Testis (tissue), 2 donors: ENCODE measurements at regions not wholly inside any gene's neighbourhood (a gene's known extent, or its start where the extent isn't known, plus 50 kb on each side); places are given as distances from the start of the nearest gene placed in this dataset.

Experiments
- DNase-seq: peaks from one replicate; pipeline ENCODE4 v3.0.0-alpha.2; 2019
- H3K27ac ChIP-seq, 2 donors: fragments of 200-600 bp; sonication (generic); one replicate each; pipeline ENCODE4 v1.5.1; 2019
- H3K27me3 ChIP-seq: fragments of 200-600 bp; sonication (generic); one replicate; pipeline ENCODE4 v1.5.1; 2019
- H3K36me3 ChIP-seq: fragments of 200-600 bp; sonication (generic); one replicate; pipeline ENCODE4 v1.5.1; 2017; ENCODE audit warnings: low read depth; ENCODE audit errors: missing control alignments
- H3K4me1 ChIP-seq: fragments of 200-600 bp; sonication (generic); one replicate; pipeline ENCODE4 v1.5.1; 2019
- H3K4me3 ChIP-seq, 2 donors: fragments of 200-600 bp; sonication (generic); one replicate each; pipeline ENCODE4 v1.5.1; 2017 to 2019
- H3K9me3 ChIP-seq: fragments of 200-600 bp; sonication (generic); one replicate; pipeline ENCODE4 v1.5.1; 2017
- POLR2A ChIP-seq: fragments of 450-650 bp; IDR thresholded peaks from one replicate; pipeline ENCODE4 v1.6.1; 2017; ENCODE audit warnings: antibody characterized with exemption, mild to moderate bottlenecking, moderate library complexity
- WGBS, 2 donors: methylation state at CpG; one replicate each; pipeline ENCODE4 v1.1.5; 2018; 5-methylcytosine and 5-hydroxymethylcytosine counted together
- intact Hi-C: fragments of 100-400 bp; cut with DNase I; formaldehyde crosslinking; loops from one replicate; pipeline ENCODE4 v1.15.1; 2023; ENCODE audit warnings: low total_unique reads
- TF ChIP-seq, protein P1 (sequence below), 3 experiments: fragments of 450-650 bp in 2 of 3; fragments of 200-600 bp in 1 of 3; sonication (generic) in 1 of 3; IDR thresholded peaks; one replicate each; pipeline ENCODE4 v1.5.1; 2016 to 2019; ENCODE audit warnings: antibody characterized with exemption in 3 of 3, mild to moderate bottlenecking in 2 of 3, moderate library complexity in 1 of 3

- TF ChIP-seq POLR2A: no peak
- TF ChIP-seq, protein P1, sequence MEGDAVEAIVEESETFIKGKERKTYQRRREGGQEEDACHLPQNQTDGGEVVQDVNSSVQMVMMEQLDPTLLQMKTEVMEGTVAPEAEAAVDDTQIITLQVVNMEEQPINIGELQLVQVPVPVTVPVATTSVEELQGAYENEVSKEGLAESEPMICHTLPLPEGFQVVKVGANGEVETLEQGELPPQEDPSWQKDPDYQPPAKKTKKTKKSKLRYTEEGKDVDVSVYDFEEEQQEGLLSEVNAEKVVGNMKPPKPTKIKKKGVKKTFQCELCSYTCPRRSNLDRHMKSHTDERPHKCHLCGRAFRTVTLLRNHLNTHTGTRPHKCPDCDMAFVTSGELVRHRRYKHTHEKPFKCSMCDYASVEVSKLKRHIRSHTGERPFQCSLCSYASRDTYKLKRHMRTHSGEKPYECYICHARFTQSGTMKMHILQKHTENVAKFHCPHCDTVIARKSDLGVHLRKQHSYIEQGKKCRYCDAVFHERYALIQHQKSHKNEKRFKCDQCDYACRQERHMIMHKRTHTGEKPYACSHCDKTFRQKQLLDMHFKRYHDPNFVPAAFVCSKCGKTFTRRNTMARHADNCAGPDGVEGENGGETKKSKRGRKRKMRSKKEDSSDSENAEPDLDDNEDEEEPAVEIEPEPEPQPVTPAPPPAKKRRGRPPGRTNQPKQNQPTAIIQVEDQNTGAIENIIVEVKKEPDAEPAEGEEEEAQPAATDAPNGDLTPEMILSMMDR (IDR thresholded peaks at IDR 0.05): no peak
- H3K27me3 ChIP-seq: no peaks in the 10 kb centered on the region
- no peak overlapping the region for H3K4me3 ChIP-seq
- intact Hi-C loops: no loop called here
- no peaks in the 10 kb centered on the region for H3K36me3 ChIP-seq
- DNase-seq: no peak
- WGBS, 2 donors: 21 to 24% methylated on average over 25 of the region's 25 CpGs
- no peaks in the 10 kb centered on the region for H3K4me1 ChIP-seq
- no peaks in the 10 kb centered on the region for H3K9me3 ChIP-seq
- no peak overlapping the region for H3K27ac ChIP-seq
Observed at GRCh38 chr6:28802417-28803336, 121.1 kb downstream of the TRIM27 start.

GRCh38 chr6:28803337-28803709 is 120.5 kb downstream of the TRIM27 start:
- no peaks in the 10 kb centered on the region for H3K36me3 ChIP-seq
- TF ChIP-seq, protein P1 (IDR thresholded peaks at IDR 0.05): no peak
- no peak for TF ChIP-seq POLR2A
- H3K27ac ChIP-seq: no peak overlapping the region
- no peaks in the 10 kb centered on the region for H3K4me1 ChIP-seq
- H3K27me3 ChIP-seq: no peaks in the 10 kb centered on the region
- no peaks in the 10 kb centered on the region for H3K9me3 ChIP-seq
- intact Hi-C loops: no loop called here
- no peak overlapping the region for H3K4me3 ChIP-seq
- DNase-seq: no peak
- 4% methylated on average over 8 of the region's 8 CpGs for WGBS, 2 donors

DNA sequence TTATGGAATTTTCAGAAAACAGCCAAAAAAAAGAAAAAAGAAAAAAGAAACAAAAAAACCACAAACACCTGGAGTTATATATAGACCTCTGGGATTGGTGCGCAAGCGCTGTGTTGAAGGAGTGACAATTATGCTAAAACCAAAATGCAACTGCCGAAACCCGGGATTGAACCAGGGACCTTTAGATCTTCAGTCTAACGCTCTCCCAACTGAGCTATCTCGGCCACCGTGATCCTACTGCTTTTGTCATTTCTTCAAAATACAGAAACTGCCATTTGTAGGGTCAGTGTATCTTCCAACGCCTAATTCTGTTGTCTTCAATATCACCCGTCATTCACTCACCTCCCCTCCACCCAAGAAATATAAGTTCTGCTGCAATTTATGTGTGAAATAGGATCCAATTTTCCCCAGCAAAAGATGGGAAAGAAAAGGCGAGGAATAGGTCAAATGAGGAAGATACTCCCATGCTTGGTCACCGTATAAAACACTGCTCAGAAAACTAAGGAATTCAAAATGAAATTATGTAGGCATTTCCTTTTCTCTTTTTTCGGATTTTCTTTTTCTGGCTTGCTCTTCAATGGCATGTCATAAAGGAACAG is 116.0 kb downstream of the TRIM27 start:
- DNase-seq: peak; percentile 48
- intact Hi-C loops: no loop called here
- Histone ChIP-seq H3K9me3 (no peaks in the 10 kb centered on the region), H3K4me1 (no peaks in the 10 kb centered on the region), H3K27me3 (no peaks in the 10 kb centered on the region), H3K27ac (no peak overlapping the region), H3K36me3 (no peaks in the 10 kb centered on the region), H3K4me3 (peak overlapping the region in 1 of 2 donors; percentile 0)
- 3 to 4% methylated on average over 12 of the region's 12 CpGs for WGBS, 2 donors
- TF ChIP-seq, protein P1 (IDR thresholded peaks at IDR 0.05): no peak
- TF ChIP-seq POLR2A: no peak

DNA sequence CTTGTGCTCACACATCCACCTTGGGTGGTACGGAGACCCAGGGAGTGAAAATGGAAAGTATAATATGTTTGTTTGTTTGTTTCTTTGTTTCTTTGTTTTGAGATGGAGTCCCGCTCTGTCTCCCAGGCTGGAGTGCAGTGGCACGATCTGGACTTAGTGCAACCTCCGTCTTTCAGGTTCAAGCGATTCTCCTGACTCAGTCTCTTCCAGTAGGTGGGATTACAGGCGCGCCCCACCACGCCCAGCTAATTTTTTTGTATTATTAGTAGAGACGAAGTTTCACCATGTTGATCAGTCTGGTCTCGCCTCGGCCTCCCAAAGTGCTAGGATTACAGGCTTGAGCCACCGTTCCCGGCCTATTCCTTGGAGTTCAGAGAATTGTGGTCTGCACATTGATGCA is 115.4 kb downstream of the TRIM27 start:
- no peaks in the 10 kb centered on the region for H3K9me3 ChIP-seq
- TF ChIP-seq POLR2A: no peak
- TF ChIP-seq, protein P1 (IDR thresholded peaks at IDR 0.05): no peak
- H3K36me3 ChIP-seq: no peaks in the 10 kb centered on the region
- no peaks in the 10 kb centered on the region for H3K27me3 ChIP-seq
- H3K4me3 ChIP-seq: peak overlapping the region in 1 of 2 donors; percentile 0
- no peak overlapping the region for H3K27ac ChIP-seq
- DNase-seq: no peak
- no peaks in the 10 kb centered on the region for H3K4me1 ChIP-seq
- intact Hi-C loops: no loop called here
- WGBS, 2 donors: 12 to 17% methylated on average over 13 of the region's 13 CpGs
